WI38 (cell line): ENCODE measurements at regions not wholly inside any gene's neighbourhood (a gene's known extent, or its start where the extent isn't known, plus 50 kb on each side); places are given as distances from the start of the nearest gene placed in this dataset.

Source experiments
- H3K4me3 ChIP-seq: 2 replicates; pipeline ENCODE4 v1.5.1; 2011; ENCODE audit warnings: low read depth, mild to moderate bottlenecking, control low read depth, low read length
- CTCF ChIP-seq: IDR thresholded peaks from 2 replicates; pipeline ENCODE4 v1.5.1; 2012; ENCODE audit warnings: low read depth, mild to moderate bottlenecking, control low read depth, low read length

GRCh38 chr3:110790631-110791030 lies 281.0 kb upstream of the NECTIN3 start:
- TF ChIP-seq CTCF: no peak
- H3K4me3 ChIP-seq: no peak overlapping the region

GRCh38 chr3:110791995-110792686 lies 279.5 kb upstream of the NECTIN3 start:
- no peak overlapping the region for H3K4me3 ChIP-seq
- no peak for TF ChIP-seq CTCF

- no peak overlapping the region for H3K4me3 ChIP-seq
- no peak for TF ChIP-seq CTCF
Measured at GRCh38 chr3:110793611-110794010, 278.0 kb upstream of the NECTIN3 start.

- TF ChIP-seq CTCF: no peak
Measured at GRCh38 chr3:110795163-110795562, 276.5 kb upstream of the NECTIN3 start.

DNA sequence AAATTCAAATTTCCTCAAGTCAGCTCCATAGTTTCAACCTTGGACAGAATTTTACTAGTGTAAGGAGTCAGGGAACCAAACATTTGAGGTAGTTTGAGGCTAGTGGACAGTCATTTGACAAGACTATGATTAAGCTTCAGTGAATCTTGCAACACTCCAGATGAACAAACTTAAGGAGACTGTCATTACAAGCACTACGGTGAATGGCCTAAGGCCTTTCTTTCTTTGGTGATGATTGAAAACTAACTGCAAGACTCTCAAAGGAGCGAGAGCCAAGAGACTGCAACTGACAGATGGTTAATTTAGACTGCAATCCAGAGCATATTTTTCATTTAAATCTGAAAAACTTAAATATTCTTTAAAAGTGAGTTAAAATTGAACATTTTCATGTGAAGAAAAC lies 272.3 kb upstream of the NECTIN3 start:
- TF ChIP-seq CTCF: no peak
- no peak overlapping the region for H3K4me3 ChIP-seq

More at GRCh38 chr3:110795163-110795562, 276.5 kb upstream of the NECTIN3 start:
- no peak overlapping the region for H3K4me3 ChIP-seq

DNA sequence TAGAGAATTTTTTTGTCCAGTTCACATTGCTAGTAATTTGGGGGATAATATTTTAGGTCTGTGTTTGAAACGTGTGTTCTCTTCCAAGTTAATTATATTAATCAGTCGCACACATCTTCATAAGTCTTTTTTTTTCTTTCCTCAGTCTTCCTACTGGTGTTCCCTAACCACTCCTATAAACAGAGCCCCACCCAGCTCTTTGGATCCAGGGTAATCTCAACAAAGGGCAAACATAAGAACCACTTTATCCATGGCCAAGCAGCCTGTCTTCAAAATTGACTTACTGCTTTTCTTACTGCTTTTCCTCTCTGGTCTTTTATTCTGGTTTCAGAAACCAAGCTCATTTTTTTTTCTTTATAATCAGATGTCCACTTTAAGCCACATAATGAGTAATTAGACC lies 266.8 kb upstream of the NECTIN3 start:
- no peak for TF ChIP-seq CTCF
- H3K4me3 ChIP-seq: no peak overlapping the region

DNA sequence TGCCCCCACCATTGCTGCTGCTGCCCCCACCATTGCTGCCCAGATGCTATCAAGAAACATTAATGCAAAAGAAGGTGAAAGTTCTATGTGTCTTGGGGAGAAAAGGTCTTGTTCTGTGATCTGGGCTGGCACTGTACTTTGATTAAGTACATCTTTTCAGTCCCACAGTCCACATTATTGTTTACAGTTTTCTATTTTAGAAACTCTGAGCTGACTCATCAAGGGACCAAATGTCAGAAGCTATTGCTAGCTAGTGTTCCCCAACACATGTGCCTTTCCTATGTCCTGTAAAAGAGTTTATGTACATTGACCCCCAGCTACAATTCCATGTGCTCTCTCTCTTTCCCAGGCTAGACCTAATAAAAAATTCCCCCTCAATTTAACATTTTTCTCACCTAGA lies 264.7 kb upstream of the NECTIN3 start:
- no peak for TF ChIP-seq CTCF
- no peak overlapping the region for H3K4me3 ChIP-seq
